Panc1 (cell line): ENCODE measurements at regions not wholly inside any gene's neighbourhood (a gene's known extent, or its start where the extent isn't known, plus 50 kb on each side); places are given as distances from the start of the nearest gene placed in this dataset.

ENCODE experiments used
- ATAC-seq: fragments of 200-7000 bp; cut with Tn5 transposase; 2 replicates; pipeline ENCODE4 v1.9.1; 2020; ENCODE audit warnings: mild to moderate bottlenecking, moderate library complexity
- BruUV-seq: library from RNA; stranded (reverse); fragments of 400-500 nt; replicated peaks from 2 replicates; lab custom pipeline; 2021; lab: Mats Ljungman, UMichigan
- CTCF ChIA-PET: fragments of 300-600 bp; sonication (Branson Sonifier 250); formaldehyde crosslinking; loops from one replicate; lab custom pipeline; 2022; ENCODE audit warnings: antibody characterized with exemption; lab: Charles Lee
- POLR2A ChIA-PET: fragments of 300-600 bp; sonication (Branson Sonifier 250); formaldehyde crosslinking; loops from one replicate; lab custom pipeline; 2022; ENCODE audit warnings: antibody characterized with exemption; lab: Charles Lee
- DNase-seq: peaks from one replicate; pipeline ENCODE4 v3.0.0-alpha.2; 2010; ENCODE audit warnings: low read depth, low spot score
- H3K27ac ChIP-seq: 2 replicates; pipeline ENCODE4 v1.5.1; 2011; ENCODE audit warnings: mild to moderate bottlenecking, low read length, inconsistent platforms
- H3K27me3 ChIP-seq: fragments of 200-500 bp; sonication (Bioruptor generic); 2 replicates; pipeline ENCODE4 v1.6.0; 2014; ENCODE audit warnings: low read length, inconsistent platforms; ENCODE audit not compliant: control insufficient read depth, insufficient read depth
- H3K36me3 ChIP-seq: fragments of 200-500 bp; sonication (Bioruptor generic); 2 replicates; pipeline ENCODE4 v1.5.1; 2014; ENCODE audit warnings: inconsistent platforms, mild to moderate bottlenecking, low read length, moderate library complexity; ENCODE audit not compliant: control insufficient read depth, insufficient read depth
- H3K4me1 ChIP-seq: 2 replicates; pipeline ENCODE4 v1.5.1; 2011; ENCODE audit warnings: inconsistent platforms, mild to moderate bottlenecking, low read length, moderate library complexity; ENCODE audit not compliant: control insufficient read depth, insufficient read depth
- H3K4me3 ChIP-seq, 2 experiments: 2 replicates each; pipeline ENCODE4 v1.5.1; 2011 to 2012; ENCODE audit warnings: low read depth in 2 of 2, low read length in 2 of 2, mild to moderate bottlenecking in 2 of 2, inconsistent platforms in 1 of 2, moderate library complexity in 1 of 2
- H3K9me3 ChIP-seq: fragments of 200-500 bp; sonication (Bioruptor generic); 2 replicates; pipeline ENCODE4 v1.5.1; 2014; ENCODE audit warnings: low read depth, mild to moderate bottlenecking, inconsistent platforms, low read length, moderate library complexity; ENCODE audit not compliant: control insufficient read depth, insufficient read depth
- POLR2AphosphoS5 ChIP-seq: IDR thresholded peaks from 2 replicates; pipeline ENCODE4 v1.6.1; 2012; ENCODE audit warnings: mild to moderate bottlenecking, low read depth, low read length, moderate library complexity
- SIN3A ChIP-seq: IDR thresholded peaks from 2 replicates; pipeline ENCODE4 v1.6.1; 2012; ENCODE audit warnings: low read depth, mild to moderate bottlenecking, low read length, moderate library complexity, borderline replicate concordance; ENCODE audit not compliant: insufficient read depth
- TCF7L2 ChIP-seq: IDR thresholded peaks from 2 replicates; pipeline ENCODE4 v1.6.1; 2011; ENCODE audit warnings: mild to moderate bottlenecking, low read depth, low read length, inconsistent platforms
- in situ Hi-C: cut with HindIII; loops from 2 replicates; pipeline ENCODE4 v1.10.0; 2016; ENCODE audit warnings: low sequenced_read_pairs, low pct_unique_long_range_greater_than_20kb
- intact Hi-C: fragments of 100-400 bp; cut with micrococcal nuclease; formaldehyde crosslinking; loops from one replicate; pipeline ENCODE4 v1.10.0; 2022; ENCODE audit not compliant: unreplicated experiment
- TF ChIP-seq, protein P1 (sequence below): fragments of 450-650 bp; IDR thresholded peaks from 2 replicates; pipeline ENCODE4 v1.5.1; 2017; ENCODE audit warnings: mild to moderate bottlenecking
- TF ChIP-seq, protein P2 (sequence below), 2 experiments: IDR thresholded peaks; 2 replicates each; pipeline ENCODE4 v1.6.1; 2011 to 2012; ENCODE audit warnings: low read depth in 2 of 2, control low read depth in 1 of 2, low read length in 1 of 2, mild to moderate bottlenecking in 1 of 2, moderate library complexity in 1 of 2; ENCODE audit not compliant: insufficient read depth in 1 of 2

DNA sequence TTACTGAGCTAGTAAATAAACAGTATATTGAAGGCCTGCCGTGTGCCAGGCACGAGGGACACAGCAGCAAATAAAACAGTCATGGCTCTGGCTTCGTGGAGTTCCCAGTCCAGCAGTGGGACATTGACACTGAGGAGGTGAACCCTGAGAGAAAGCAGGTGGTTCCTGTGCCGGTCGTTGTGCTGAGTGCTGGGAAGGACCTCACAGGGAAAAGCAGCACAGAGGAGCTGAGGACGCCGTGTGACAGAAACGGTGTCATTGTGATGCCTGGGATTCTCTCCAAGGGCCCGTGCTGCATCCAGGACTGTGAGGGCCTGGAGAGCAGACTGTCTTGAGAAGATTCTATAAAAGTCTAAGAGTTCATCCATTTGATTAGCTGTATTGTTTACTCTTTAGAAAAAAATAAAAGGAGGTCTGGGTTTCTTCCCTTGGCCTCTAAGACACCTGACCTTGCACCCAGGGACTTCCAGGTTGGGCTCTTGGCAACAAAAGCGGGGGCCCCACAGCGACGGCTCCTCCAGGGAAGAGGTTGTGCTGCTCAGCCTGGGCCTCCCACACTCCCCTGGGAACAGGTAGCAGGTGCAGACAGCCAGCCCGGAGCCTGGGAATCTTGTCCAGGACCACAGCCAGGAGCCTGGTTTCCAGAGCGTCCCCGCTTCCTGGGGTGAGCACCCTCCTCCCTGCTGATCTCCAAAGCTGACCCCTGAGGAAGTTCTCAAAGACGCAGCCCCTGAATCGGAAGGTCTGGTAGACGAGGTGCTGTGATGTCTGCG lies 251.2 kb upstream of the PMEPA1 start:
- Histone ChIP-seq H3K27me3 (no peaks in the 10 kb centered on the region), H3K9me3 (no peaks in the 10 kb centered on the region), H3K27ac (no peak overlapping the region), H3K36me3 (no peaks in the 10 kb centered on the region), H3K4me1 (no peaks in the 10 kb centered on the region), H3K4me3 (no peak overlapping the region)
- TF ChIP-seq TCF7L2 (no peak), POLR2AphosphoS5 (no peak)
- TF ChIP-seq, protein P1, sequence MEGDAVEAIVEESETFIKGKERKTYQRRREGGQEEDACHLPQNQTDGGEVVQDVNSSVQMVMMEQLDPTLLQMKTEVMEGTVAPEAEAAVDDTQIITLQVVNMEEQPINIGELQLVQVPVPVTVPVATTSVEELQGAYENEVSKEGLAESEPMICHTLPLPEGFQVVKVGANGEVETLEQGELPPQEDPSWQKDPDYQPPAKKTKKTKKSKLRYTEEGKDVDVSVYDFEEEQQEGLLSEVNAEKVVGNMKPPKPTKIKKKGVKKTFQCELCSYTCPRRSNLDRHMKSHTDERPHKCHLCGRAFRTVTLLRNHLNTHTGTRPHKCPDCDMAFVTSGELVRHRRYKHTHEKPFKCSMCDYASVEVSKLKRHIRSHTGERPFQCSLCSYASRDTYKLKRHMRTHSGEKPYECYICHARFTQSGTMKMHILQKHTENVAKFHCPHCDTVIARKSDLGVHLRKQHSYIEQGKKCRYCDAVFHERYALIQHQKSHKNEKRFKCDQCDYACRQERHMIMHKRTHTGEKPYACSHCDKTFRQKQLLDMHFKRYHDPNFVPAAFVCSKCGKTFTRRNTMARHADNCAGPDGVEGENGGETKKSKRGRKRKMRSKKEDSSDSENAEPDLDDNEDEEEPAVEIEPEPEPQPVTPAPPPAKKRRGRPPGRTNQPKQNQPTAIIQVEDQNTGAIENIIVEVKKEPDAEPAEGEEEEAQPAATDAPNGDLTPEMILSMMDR, result no peak
- TF ChIP-seq, protein P2, sequence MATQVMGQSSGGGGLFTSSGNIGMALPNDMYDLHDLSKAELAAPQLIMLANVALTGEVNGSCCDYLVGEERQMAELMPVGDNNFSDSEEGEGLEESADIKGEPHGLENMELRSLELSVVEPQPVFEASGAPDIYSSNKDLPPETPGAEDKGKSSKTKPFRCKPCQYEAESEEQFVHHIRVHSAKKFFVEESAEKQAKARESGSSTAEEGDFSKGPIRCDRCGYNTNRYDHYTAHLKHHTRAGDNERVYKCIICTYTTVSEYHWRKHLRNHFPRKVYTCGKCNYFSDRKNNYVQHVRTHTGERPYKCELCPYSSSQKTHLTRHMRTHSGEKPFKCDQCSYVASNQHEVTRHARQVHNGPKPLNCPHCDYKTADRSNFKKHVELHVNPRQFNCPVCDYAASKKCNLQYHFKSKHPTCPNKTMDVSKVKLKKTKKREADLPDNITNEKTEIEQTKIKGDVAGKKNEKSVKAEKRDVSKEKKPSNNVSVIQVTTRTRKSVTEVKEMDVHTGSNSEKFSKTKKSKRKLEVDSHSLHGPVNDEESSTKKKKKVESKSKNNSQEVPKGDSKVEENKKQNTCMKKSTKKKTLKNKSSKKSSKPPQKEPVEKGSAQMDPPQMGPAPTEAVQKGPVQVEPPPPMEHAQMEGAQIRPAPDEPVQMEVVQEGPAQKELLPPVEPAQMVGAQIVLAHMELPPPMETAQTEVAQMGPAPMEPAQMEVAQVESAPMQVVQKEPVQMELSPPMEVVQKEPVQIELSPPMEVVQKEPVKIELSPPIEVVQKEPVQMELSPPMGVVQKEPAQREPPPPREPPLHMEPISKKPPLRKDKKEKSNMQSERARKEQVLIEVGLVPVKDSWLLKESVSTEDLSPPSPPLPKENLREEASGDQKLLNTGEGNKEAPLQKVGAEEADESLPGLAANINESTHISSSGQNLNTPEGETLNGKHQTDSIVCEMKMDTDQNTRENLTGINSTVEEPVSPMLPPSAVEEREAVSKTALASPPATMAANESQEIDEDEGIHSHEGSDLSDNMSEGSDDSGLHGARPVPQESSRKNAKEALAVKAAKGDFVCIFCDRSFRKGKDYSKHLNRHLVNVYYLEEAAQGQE (IDR thresholded peaks at IDR 0.05; ENCODE audit: insufficient read depth in 1 of 2, low read depth in 2 of 2, low read length in 1 of 2), result no peak
- DNase-seq (no peak), ATAC-seq (no peak)
- BruUV-seq, result no TSS peak
- in situ Hi-C loops (no loop called here), intact Hi-C loops (no loop called here)
- ChIA-PET POLR2A (no interaction called here), CTCF (interaction anchor here (0.5 kb wide), 1 partner anchor 461 kb away, joined by 7 read pairs; no protein-coding TSS in a partner anchor)

DNA sequence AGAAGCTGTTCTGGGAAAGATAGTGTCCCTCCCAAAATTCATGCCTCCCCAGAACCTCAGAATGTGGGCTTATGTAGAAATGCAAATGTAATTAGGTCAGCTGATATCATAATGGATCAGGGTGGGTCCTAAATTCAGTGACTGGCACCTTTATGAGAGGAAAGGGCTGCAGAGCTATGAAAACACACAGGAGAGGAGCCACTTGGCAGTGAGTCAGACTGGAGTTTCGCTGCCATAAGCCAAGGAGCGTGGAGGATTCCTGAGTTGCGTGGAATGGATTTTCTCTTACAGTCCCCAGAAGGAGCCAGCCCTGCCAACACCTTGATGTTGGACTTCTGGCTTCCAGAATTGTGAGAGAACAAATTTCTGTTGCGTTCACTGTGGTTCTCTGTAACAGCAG lies 249.8 kb upstream of the PMEPA1 start:
- ATAC-seq (no peak), DNase-seq (no peak)
- TF ChIP-seq TCF7L2 (no peak), POLR2AphosphoS5 (no peak), SIN3A (no peak)
- TF ChIP-seq, protein P2 (IDR thresholded peaks at IDR 0.05; ENCODE audit: insufficient read depth in 1 of 2, low read depth in 2 of 2, low read length in 1 of 2), result no peak
- TF ChIP-seq, protein P1, result no peak
- POLR2A ChIA-PET, result no interaction called here
- H3K36me3 ChIP-seq, result no peaks in the 10 kb centered on the region
- intact Hi-C loops, result no loop called here
- CTCF ChIA-PET, result no interaction called here
- no peaks in the 10 kb centered on the region for H3K4me1 ChIP-seq
- H3K9me3 ChIP-seq, result no peaks in the 10 kb centered on the region
- no TSS peak for BruUV-seq
- H3K4me3 ChIP-seq, result no peak overlapping the region
- H3K27ac ChIP-seq, result no peak overlapping the region
- H3K27me3 ChIP-seq, result no peaks in the 10 kb centered on the region
- in situ Hi-C loops, result no loop called here
